WTC11 (cell line): ENCODE measurements at regions not wholly inside any gene's neighbourhood (a gene's known extent, or its start where the extent isn't known, plus 50 kb on each side); places are given as distances from the start of the nearest gene placed in this dataset.

ENCODE experiments used
- ATAC-seq: fragments of 200-7000 bp; cut with Tn5 transposase; 2 replicates; pipeline ENCODE4 v1.10.0; 2021; ENCODE audit warnings: mild to moderate bottlenecking, moderate library complexity
- CTCF ChIA-PET: fragments of 300-600 bp; sonication (Branson Sonifier 250); formaldehyde crosslinking; loops from one replicate; lab custom pipeline; 2021; ENCODE audit warnings: antibody characterized with exemption; lab: Charles Lee
- POLR2A ChIA-PET: fragments of 350-600 bp; sonication (Branson Sonifier 250); formaldehyde crosslinking; loops from one replicate; lab custom pipeline; 2021; ENCODE audit warnings: antibody characterized with exemption; lab: Charles Lee
- DNase-seq: peaks from one replicate; pipeline ENCODE4 v3.0.0; 2021; ENCODE audit warnings: low spot score
- H3K27ac Mint-ChIP-seq: 2 replicates; pipeline ENCODE4 v1.8.0; 2021; ENCODE audit warnings: mixed read lengths
- H3K27me3 Mint-ChIP-seq: 2 replicates; pipeline ENCODE4 v1.8.0; 2021; ENCODE audit warnings: low read depth, mild to moderate bottlenecking, moderate library complexity, mixed read lengths
- H3K36me3 Mint-ChIP-seq: 2 replicates; pipeline ENCODE4 v1.8.0; 2021; ENCODE audit warnings: mixed read lengths
- H3K4me1 Mint-ChIP-seq: 2 replicates; pipeline ENCODE4 v1.8.0; 2022; ENCODE audit warnings: mixed read lengths
- H3K4me3 Mint-ChIP-seq: 2 replicates; pipeline ENCODE4 v1.8.0; 2021; ENCODE audit warnings: mild to moderate bottlenecking, moderate library complexity, mixed read lengths
- H3K9me3 Mint-ChIP-seq: 2 replicates; pipeline ENCODE4 v1.8.0; 2021; ENCODE audit warnings: mixed read lengths
- ARID4B ChIP-seq: sonication (generic); formaldehyde crosslinking; IDR thresholded peaks from 2 replicates; pipeline ENCODE4 v1.8.0; 2023; ENCODE audit warnings: missing genetic modification reagents, mild to moderate bottlenecking, borderline replicate concordance
- ATF6 ChIP-seq: sonication (generic); formaldehyde crosslinking; IDR thresholded peaks from 2 replicates; pipeline ENCODE4 v1.8.1; 2023; ENCODE audit warnings: mild to moderate bottlenecking, missing genetic modification reagents
- CREB1 ChIP-seq: sonication (generic); formaldehyde crosslinking; IDR thresholded peaks from 2 replicates; pipeline ENCODE4 v1.8.0; 2023; ENCODE audit warnings: mild to moderate bottlenecking, missing genetic modification reagents
- ELF4 ChIP-seq: sonication (generic); formaldehyde crosslinking; IDR thresholded peaks from 2 replicates; pipeline ENCODE4 v1.8.1; 2022; ENCODE audit warnings: low read depth, mild to moderate bottlenecking, moderate library complexity, missing genetic modification reagents
- EMX1 ChIP-seq: fragments of 250-450 bp; sonication (Bioruptor Pico); IDR thresholded peaks from 2 replicates; pipeline ENCODE4 v1.8.0; 2021; ENCODE audit warnings: mild to moderate bottlenecking
- FOXP1 ChIP-seq: sonication (generic); formaldehyde crosslinking; IDR thresholded peaks from 2 replicates; pipeline ENCODE4 v1.8.0; 2022; ENCODE audit warnings: missing genetic modification reagents, mild to moderate bottlenecking, moderate library complexity, borderline replicate concordance
- GRHL2 ChIP-seq: fragments of 250-450 bp; sonication (Bioruptor Pico); IDR thresholded peaks from 2 replicates; pipeline ENCODE4 v1.8.0; 2022; ENCODE audit warnings: mild to moderate bottlenecking, moderate library complexity; ENCODE audit not compliant: insufficient replicate concordance, severe bottlenecking
- GTF2I ChIP-seq: fragments of 250-450 bp; sonication (Bioruptor Pico); conservative IDR thresholded peaks from 2 replicates; pipeline ENCODE4 v1.4.0; 2021; ENCODE audit warnings: mild to moderate bottlenecking
- KAT7 ChIP-seq: sonication (generic); formaldehyde crosslinking; IDR thresholded peaks from 2 replicates; pipeline ENCODE4 v1.8.1; 2023; ENCODE audit warnings: missing genetic modification reagents, mild to moderate bottlenecking, borderline replicate concordance
- MLX ChIP-seq: sonication (generic); formaldehyde crosslinking; IDR thresholded peaks from 2 replicates; pipeline ENCODE4 v1.8.1; 2023; ENCODE audit warnings: mild to moderate bottlenecking, missing genetic modification reagents, moderate library complexity
- NFE2L1 ChIP-seq: sonication (generic); formaldehyde crosslinking; IDR thresholded peaks from 2 replicates; pipeline ENCODE4 v1.8.1; 2023; ENCODE audit warnings: missing genetic modification reagents
- NR1H2 ChIP-seq: sonication (generic); formaldehyde crosslinking; IDR thresholded peaks from 2 replicates; pipeline ENCODE4 v1.9.0; 2021; ENCODE audit warnings: mild to moderate bottlenecking, moderate library complexity, missing genetic modification reagents
- OVOL2 ChIP-seq: fragments of 250-450 bp; sonication (Bioruptor Pico); IDR thresholded peaks from 2 replicates; pipeline ENCODE4 v1.9.0; 2021; ENCODE audit warnings: mild to moderate bottlenecking, borderline replicate concordance
- SP1 ChIP-seq: sonication (generic); formaldehyde crosslinking; conservative IDR thresholded peaks from 2 replicates; pipeline ENCODE4 v1.8.1; 2022; ENCODE audit warnings: missing genetic modification reagents
- TEAD1 ChIP-seq: sonication (generic); formaldehyde crosslinking; IDR thresholded peaks from 2 replicates; pipeline ENCODE4 v1.8.0; 2022; ENCODE audit warnings: mild to moderate bottlenecking, missing genetic modification reagents
- TF ChIP-seq, protein P1 (sequence below): fragments of 200-600 bp; IDR thresholded peaks from 2 replicates; pipeline ENCODE4 v1.8.0; 2022; ENCODE audit warnings: antibody characterized with exemption
- TF ChIP-seq, protein P2 (sequence below): sonication (generic); formaldehyde crosslinking; IDR thresholded peaks from 2 replicates; pipeline ENCODE4 v1.8.0; 2023; ENCODE audit warnings: missing genetic modification reagents
- TF ChIP-seq, protein P3 (sequence below): sonication (generic); formaldehyde crosslinking; IDR thresholded peaks from 2 replicates; pipeline ENCODE4 v1.8.1; 2022; ENCODE audit warnings: mild to moderate bottlenecking, moderate library complexity, missing genetic modification reagents
- TF ChIP-seq, protein P4 (sequence below): sonication (generic); formaldehyde crosslinking; IDR thresholded peaks from 2 replicates; pipeline ENCODE4 v1.8.1; 2022; ENCODE audit warnings: low read depth, mild to moderate bottlenecking, moderate library complexity, missing genetic modification reagents, borderline replicate concordance

DNA sequence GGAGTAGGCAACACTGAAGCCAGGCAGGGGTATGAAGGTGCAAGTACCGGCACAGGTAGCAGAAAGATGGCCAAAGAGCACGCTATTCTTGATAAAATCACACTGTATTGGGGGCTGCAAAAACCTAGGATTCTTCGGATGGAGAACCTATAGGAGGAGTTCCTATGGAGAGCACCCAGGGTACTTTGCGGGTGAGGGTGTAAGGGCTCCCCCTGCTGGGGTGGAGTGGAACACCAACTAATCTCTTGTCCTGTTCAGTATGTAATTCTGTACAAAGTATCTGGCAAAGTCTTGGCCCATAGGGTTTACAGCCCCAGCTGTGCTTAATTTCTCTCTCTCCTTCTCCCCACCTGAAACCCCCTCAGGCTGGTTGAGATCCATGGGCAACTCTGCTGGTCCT lies 393.1 kb upstream of the ASIC2 start:
- ChIA-PET POLR2A (no interaction called here), CTCF (interaction anchor here (0.9 to 3.9 kb wide), 6 partner anchors 9 to 151 kb away, joined by 3 to 21 read pairs (median 5); no protein-coding TSS in a partner anchor)
- no peaks in the 10 kb centered on the region for H3K36me3 Mint-ChIP-seq
- TF ChIP-seq, protein P1, sequence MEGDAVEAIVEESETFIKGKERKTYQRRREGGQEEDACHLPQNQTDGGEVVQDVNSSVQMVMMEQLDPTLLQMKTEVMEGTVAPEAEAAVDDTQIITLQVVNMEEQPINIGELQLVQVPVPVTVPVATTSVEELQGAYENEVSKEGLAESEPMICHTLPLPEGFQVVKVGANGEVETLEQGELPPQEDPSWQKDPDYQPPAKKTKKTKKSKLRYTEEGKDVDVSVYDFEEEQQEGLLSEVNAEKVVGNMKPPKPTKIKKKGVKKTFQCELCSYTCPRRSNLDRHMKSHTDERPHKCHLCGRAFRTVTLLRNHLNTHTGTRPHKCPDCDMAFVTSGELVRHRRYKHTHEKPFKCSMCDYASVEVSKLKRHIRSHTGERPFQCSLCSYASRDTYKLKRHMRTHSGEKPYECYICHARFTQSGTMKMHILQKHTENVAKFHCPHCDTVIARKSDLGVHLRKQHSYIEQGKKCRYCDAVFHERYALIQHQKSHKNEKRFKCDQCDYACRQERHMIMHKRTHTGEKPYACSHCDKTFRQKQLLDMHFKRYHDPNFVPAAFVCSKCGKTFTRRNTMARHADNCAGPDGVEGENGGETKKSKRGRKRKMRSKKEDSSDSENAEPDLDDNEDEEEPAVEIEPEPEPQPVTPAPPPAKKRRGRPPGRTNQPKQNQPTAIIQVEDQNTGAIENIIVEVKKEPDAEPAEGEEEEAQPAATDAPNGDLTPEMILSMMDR, result peak; percentile 50
- TF ChIP-seq EMX1 (CRISPR knock-in tag) (no peak), GTF2I (CRISPR knock-in tag) (no peak)
- no peak overlapping the region for H3K4me3 Mint-ChIP-seq
- peaks cover 11% of the 10 kb centered on the region for H3K9me3 Mint-ChIP-seq
- peak; percentile 62 for DNase-seq
- ATAC-seq, result peak; percentile 68
- H3K27me3 Mint-ChIP-seq, result peaks cover 11% of the 10 kb centered on the region; the same call in 1 of the 2 replicates
- no peak overlapping the region for H3K27ac Mint-ChIP-seq
- no peaks in the 10 kb centered on the region for H3K4me1 Mint-ChIP-seq

DNA sequence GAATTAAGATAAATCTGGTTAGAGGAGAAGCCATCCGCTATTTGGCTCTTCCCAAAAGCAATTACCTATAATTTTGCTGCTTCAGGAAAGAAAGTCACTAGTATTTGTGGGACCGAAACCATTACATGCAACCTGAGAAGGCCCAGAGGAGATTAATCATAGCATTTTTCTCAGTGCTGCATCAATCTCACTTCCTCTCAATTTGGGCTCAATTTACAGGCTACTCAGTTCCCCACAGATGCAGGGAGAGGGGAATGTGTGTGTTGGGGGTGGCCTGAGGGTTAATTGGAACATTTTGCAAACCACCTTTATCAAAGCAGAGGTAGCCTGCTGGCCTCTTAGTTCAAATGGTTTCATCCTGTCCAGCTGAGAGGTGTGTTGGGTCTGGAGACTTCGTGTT lies 394.7 kb upstream of the ASIC2 start:
- ATAC-seq (no peak), DNase-seq (no peak)
- peaks cover 11% of the 10 kb centered on the region for H3K9me3 Mint-ChIP-seq
- CTCF ChIA-PET, result no interaction called here
- no peak for TF ChIP-seq CREB1 (CRISPR knock-in tag)
- POLR2A ChIA-PET, result no interaction called here
- H3K4me1 Mint-ChIP-seq, result no peaks in the 10 kb centered on the region
- H3K36me3 Mint-ChIP-seq, result no peaks in the 10 kb centered on the region
- no peak overlapping the region for H3K27ac Mint-ChIP-seq
- no peak overlapping the region for H3K4me3 Mint-ChIP-seq
- peaks cover 13% of the 10 kb centered on the region for H3K27me3 Mint-ChIP-seq

DNA sequence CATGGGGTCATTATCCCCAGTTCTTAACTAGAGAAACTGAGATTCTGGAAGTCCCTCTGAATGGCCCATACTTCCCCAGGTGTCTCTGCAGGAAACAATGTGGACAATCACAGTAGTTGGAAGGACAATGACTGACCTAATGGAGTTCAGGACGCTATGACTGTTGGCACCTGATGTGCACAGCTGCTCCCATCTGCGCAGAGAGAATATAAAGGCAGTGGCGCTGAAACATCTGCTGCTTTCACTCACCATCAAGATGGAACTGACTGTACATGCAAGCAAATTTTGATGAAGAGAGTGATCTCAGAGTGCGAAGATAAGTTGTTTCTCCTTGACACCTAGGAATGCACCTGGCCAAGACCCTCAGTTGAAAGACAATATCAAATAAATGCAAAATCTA lies 395.7 kb upstream of the ASIC2 start:
- TF ChIP-seq OVOL2 (CRISPR knock-in tag), result no peak
- no peak for TF ChIP-seq GRHL2 (CRISPR knock-in tag)
- TF ChIP-seq MLX (CRISPR knock-in tag), result no peak
- TF ChIP-seq KAT7 (CRISPR knock-in tag), result no peak
- TF ChIP-seq, protein P2, sequence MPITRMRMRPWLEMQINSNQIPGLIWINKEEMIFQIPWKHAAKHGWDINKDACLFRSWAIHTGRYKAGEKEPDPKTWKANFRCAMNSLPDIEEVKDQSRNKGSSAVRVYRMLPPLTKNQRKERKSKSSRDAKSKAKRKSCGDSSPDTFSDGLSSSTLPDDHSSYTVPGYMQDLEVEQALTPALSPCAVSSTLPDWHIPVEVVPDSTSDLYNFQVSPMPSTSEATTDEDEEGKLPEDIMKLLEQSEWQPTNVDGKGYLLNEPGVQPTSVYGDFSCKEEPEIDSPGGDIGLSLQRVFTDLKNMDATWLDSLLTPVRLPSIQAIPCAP (CRISPR knock-in tag), result no peak
- no peak for TF ChIP-seq ELF4 (CRISPR knock-in tag)
- TF ChIP-seq NR1H2 (CRISPR knock-in tag), result no peak
- TF ChIP-seq NFE2L1 (CRISPR knock-in tag), result no peak
- no peak for TF ChIP-seq TEAD1 (CRISPR knock-in tag)
- no peak for TF ChIP-seq ARID4B
- TF ChIP-seq FOXP1 (CRISPR knock-in tag), result no peak
- TF ChIP-seq, protein P3, sequence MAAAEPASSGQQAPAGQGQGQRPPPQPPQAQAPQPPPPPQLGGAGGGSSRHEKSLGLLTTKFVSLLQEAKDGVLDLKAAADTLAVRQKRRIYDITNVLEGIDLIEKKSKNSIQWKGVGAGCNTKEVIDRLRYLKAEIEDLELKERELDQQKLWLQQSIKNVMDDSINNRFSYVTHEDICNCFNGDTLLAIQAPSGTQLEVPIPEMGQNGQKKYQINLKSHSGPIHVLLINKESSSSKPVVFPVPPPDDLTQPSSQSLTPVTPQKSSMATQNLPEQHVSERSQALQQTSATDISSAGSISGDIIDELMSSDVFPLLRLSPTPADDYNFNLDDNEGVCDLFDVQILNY, result no peak
- TF ChIP-seq, protein P4, sequence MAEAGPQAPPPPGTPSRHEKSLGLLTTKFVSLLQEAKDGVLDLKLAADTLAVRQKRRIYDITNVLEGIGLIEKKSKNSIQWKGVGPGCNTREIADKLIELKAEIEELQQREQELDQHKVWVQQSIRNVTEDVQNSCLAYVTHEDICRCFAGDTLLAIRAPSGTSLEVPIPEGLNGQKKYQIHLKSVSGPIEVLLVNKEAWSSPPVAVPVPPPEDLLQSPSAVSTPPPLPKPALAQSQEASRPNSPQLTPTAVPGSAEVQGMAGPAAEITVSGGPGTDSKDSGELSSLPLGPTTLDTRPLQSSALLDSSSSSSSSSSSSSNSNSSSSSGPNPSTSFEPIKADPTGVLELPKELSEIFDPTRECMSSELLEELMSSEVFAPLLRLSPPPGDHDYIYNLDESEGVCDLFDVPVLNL (CRISPR knock-in tag), result no peak
- TF ChIP-seq SP1 (CRISPR knock-in tag), result no peak
- no peak for TF ChIP-seq ATF6 (CRISPR knock-in tag)
- H3K27ac Mint-ChIP-seq, result no peak overlapping the region
- H3K9me3 Mint-ChIP-seq, result peaks cover 11% of the 10 kb centered on the region
- DNase-seq (no peak), ATAC-seq (no peak)
- no peak overlapping the region for H3K4me3 Mint-ChIP-seq
- H3K4me1 Mint-ChIP-seq, result no peaks in the 10 kb centered on the region
- H3K27me3 Mint-ChIP-seq, result peaks cover 13% of the 10 kb centered on the region
- H3K36me3 Mint-ChIP-seq, result no peaks in the 10 kb centered on the region
- ChIA-PET CTCF (no interaction called here), POLR2A (no interaction called here)
